ENCODE measurements at regions not wholly inside any gene's neighbourhood (a gene's known extent, or its start where the extent isn't known, plus 50 kb on each side); places are given as distances from the start of the nearest gene placed in this dataset.

DNA sequence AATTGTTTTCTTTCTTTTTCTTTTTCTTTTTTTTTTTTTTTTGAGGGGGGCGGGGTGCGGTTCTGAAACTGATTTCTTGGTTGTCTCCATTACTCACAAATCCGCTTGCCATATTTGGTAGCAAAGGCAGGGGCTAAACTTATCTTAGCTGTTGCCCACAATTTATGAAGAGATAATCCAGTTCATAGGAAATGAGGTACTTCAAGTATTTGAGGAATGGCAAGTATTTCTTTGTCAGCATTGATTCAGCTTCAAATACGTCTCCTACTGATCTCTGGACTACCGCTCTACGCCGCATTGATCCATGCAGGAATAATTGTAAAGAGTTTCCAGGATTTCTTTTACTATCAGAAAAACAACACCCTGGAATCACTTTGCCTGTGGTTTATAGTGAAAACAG is 289.2 kb upstream of the DPYD start:
- no peak for FAIRE-seq
- no peak for DNase-seq
- H3K27me3 ChIP-seq, result no peaks in the 10 kb centered on the region

DNA sequence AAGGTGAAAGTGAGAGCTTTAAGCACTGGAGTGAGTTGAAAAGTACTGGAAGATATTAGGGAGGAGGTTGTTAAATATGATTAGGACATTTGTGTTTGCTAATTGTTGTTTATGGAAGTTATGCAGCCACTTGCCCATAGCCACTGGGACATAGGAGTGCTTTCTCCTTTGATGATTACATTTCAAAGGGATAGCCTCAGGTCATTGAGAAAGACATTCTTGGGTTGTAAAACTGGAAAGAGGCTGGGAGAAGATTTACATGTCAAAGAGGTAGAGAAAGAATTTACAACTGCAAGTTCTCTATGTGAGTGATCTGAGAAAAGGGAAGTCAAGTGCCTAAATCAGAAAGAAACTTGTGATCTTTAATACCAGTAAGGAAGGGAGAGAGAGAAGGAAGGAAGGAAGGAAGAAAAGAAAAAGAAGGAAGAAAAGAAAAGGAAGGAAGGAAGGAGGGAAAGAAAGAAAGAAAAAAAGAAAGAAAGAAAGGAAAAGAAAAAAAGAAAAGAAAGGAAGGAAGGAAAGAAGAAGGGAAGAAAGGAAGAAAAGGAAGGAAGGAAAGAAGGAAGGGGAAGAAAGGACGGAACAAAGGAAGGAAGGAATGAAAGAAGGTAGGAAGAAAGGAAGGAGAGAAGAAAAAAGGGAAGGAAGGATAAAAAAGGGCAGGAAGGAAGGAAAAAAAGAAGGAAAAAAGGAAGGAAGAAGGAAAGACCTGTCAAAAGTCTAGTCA is 284.6 kb upstream of the DPYD start:
- 36 to 43% methylated on average over 1 of the region's 1 CpG for WGBS, 2 donors
- Histone ChIP-seq H3K36me3 (no peaks in the 10 kb centered on the region), H3K9me3 (no peaks in the 10 kb centered on the region), H3K27ac (no peak overlapping the region), H3K27me3 (no peaks in the 10 kb centered on the region), H3K4me1 (no peaks in the 10 kb centered on the region), H3K4me3 (no peak overlapping the region)
- FAIRE-seq (no peak), ATAC-seq (no peak), DNase-seq (no peak)
- intact Hi-C loops (cut with DNase I), result no loop called here
- TF ChIP-seq, protein P1, sequence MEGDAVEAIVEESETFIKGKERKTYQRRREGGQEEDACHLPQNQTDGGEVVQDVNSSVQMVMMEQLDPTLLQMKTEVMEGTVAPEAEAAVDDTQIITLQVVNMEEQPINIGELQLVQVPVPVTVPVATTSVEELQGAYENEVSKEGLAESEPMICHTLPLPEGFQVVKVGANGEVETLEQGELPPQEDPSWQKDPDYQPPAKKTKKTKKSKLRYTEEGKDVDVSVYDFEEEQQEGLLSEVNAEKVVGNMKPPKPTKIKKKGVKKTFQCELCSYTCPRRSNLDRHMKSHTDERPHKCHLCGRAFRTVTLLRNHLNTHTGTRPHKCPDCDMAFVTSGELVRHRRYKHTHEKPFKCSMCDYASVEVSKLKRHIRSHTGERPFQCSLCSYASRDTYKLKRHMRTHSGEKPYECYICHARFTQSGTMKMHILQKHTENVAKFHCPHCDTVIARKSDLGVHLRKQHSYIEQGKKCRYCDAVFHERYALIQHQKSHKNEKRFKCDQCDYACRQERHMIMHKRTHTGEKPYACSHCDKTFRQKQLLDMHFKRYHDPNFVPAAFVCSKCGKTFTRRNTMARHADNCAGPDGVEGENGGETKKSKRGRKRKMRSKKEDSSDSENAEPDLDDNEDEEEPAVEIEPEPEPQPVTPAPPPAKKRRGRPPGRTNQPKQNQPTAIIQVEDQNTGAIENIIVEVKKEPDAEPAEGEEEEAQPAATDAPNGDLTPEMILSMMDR (IDR thresholded peaks at IDR 0.05), result no peak

More for the DNA sequence above, 289.2 kb upstream of the DPYD start:
- H3K27ac ChIP-seq, result no peak overlapping the region
- WGBS, 2 donors, result 13 to 15% methylated on average over 7 of the region's 7 CpGs
- no peak for ATAC-seq
- intact Hi-C loops (cut with DNase I), result no loop called here
- no peaks in the 10 kb centered on the region for H3K4me1 ChIP-seq
- TF ChIP-seq, protein P1 (IDR thresholded peaks at IDR 0.05), result no peak
- no peaks in the 10 kb centered on the region for H3K36me3 ChIP-seq
- no peak overlapping the region for H3K4me3 ChIP-seq
- H3K9me3 ChIP-seq, result no peaks in the 10 kb centered on the region

DNA sequence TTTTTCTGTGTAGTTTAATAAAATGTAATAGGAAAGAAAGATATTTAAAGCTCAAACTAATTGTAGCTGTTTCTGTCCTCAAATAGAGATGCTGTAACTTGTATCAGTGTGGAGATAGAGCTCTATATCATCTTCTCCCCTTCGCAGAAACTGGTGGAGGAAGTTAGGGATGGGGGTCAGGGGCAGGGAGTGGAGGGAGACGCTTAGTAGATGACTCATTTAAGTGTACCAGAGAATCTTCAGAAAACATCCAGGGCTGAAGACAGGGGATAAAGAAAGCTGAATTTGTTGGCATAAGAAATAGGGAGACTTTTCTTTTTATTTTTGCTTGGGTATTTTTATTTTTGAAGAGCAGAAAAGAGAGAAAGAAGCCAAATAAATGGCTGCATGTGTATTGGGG is 282.6 kb upstream of the DPYD start:
- no peak for FAIRE-seq
- 24 to 33% methylated on average over 2 of the region's 2 CpGs for WGBS, 2 donors

DNA sequence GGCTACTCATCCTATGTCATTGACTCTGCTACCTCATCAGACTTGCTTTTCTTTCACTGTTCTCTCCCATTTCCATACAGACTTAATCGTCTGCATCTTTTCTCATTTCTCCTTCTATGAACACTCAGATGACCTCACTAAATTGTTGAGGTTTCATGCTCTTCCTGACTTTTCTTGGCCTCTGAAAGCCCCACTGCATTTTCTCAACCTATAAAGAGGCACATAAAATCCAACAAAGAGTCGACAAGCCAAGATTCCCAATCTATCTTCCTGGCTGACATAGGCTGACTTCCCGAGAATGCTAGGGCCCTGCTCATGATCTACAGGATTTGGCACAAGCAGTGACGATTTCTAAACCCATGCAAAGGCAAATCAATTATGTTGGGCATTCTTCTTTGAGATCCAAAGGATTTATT is 280.8 kb upstream of the DPYD start:
- Histone ChIP-seq H3K4me1 (no peaks in the 10 kb centered on the region), H3K4me3 (no peak overlapping the region), H3K9me3 (no peaks in the 10 kb centered on the region), H3K36me3 (no peaks in the 10 kb centered on the region), H3K27me3 (no peaks in the 10 kb centered on the region), H3K27ac (no peak overlapping the region)
- DNase-seq (no peak), FAIRE-seq (no peak), ATAC-seq (no peak)
- TF ChIP-seq, protein P1 (IDR thresholded peaks at IDR 0.05), result no peak
- WGBS, 2 donors, result 26 to 28% methylated on average over 4 of the region's 4 CpGs
- intact Hi-C loops (cut with DNase I), result no loop called here

More for the DNA sequence above, 282.6 kb upstream of the DPYD start:
- Histone ChIP-seq H3K4me1 (no peaks in the 10 kb centered on the region), H3K36me3 (no peaks in the 10 kb centered on the region), H3K27me3 (no peaks in the 10 kb centered on the region), H3K27ac (no peak overlapping the region), H3K4me3 (no peak overlapping the region), H3K9me3 (no peaks in the 10 kb centered on the region)
- intact Hi-C loops (cut with DNase I), result no loop called here
- ATAC-seq (no peak), DNase-seq (no peak)
- TF ChIP-seq, protein P1 (IDR thresholded peaks at IDR 0.05), result no peak

DNA sequence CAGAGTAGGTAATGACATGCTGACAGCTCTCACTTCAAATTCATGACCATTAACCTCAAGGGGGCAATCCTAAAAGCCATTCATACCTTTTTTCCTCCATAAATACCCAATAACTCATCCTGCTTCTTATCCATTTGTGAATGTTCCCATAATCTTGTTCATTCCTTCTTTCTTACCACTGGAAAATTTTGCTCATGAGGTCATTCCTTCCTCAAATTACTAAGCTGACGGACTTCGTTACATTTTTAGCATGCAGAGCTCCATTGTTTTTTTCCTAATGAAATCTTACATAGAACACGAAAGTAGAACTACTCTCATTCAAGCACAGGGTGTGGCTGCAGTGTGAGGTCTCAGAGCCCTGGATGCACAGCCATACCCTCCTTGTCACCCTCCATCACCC is 276.5 kb upstream of the DPYD start:
- Histone ChIP-seq H3K27me3 (no peaks in the 10 kb centered on the region), H3K4me3 (no peak overlapping the region), H3K9me3 (no peaks in the 10 kb centered on the region), H3K36me3 (no peaks in the 10 kb centered on the region), H3K4me1 (no peaks in the 10 kb centered on the region), H3K27ac (no peak overlapping the region)
- ATAC-seq, result no peak
- 59 to 67% methylated on average over 3 of the region's 3 CpGs for WGBS, 2 donors
- no peak for DNase-seq
- intact Hi-C loops (cut with DNase I), result no loop called here
- TF ChIP-seq, protein P1 (IDR thresholded peaks at IDR 0.05), result no peak
- no peak for FAIRE-seq

Measured in pancreas (tissue), 10 donors.